ENCODE measurements at regions not wholly inside any gene's neighbourhood (a gene's known extent, or its start where the extent isn't known, plus 50 kb on each side); places are given as distances from the start of the nearest gene placed in this dataset.
A peak's percentile ranks its signal among the peaks of the same experiment; 100 is the strongest.

GRCh38 chr2:234587341-234588053 is 90.6 kb upstream of the ARL4C start:
- H3K36me3 Mint-ChIP-seq (ENCODE audit: insufficient read depth): no peaks in the 10 kb centered on the region
- no peak overlapping the region for H3K4me3 Mint-ChIP-seq (ENCODE audit: low read depth)
- peaks cover 9% of the 10 kb centered on the region for H3K4me1 Mint-ChIP-seq (ENCODE audit: low read depth)
- H3K9me3 Mint-ChIP-seq (ENCODE audit: low read depth): no peaks in the 10 kb centered on the region
- TF ChIP-seq CTCF (IDR thresholded peaks at IDR 0.05; ENCODE audit: unreplicated experiment): no peak
- peaks cover 13% of the 10 kb centered on the region for H3K27me3 Mint-ChIP-seq
- peak overlapping the region; percentile 59 for H3K27ac Mint-ChIP-seq
- DNase-seq (ENCODE audit: low spot score, unreplicated experiment): no peak

- Mint-ChIP-seq H3K4me3 (ENCODE audit: low read depth) (no peak overlapping the region), H3K36me3 (ENCODE audit: insufficient read depth) (no peaks in the 10 kb centered on the region), H3K27me3 (peaks cover 23% of the 10 kb centered on the region), H3K27ac (no peak overlapping the region), H3K9me3 (ENCODE audit: low read depth) (no peaks in the 10 kb centered on the region), H3K4me1 (ENCODE audit: low read depth) (peaks cover 10% of the 10 kb centered on the region)
- DNase-seq (ENCODE audit: low spot score, unreplicated experiment): no peak
- TF ChIP-seq CTCF (IDR thresholded peaks at IDR 0.05; ENCODE audit: unreplicated experiment): no peak
Measured at GRCh38 chr2:234583331-234583730, 86.5 kb upstream of the ARL4C start.

- H3K27me3 Mint-ChIP-seq: peaks cover 23% of the 10 kb centered on the region
- H3K4me3 Mint-ChIP-seq (ENCODE audit: low read depth): no peak overlapping the region
- no peak for DNase-seq (ENCODE audit: low spot score, unreplicated experiment)
- H3K9me3 Mint-ChIP-seq (ENCODE audit: low read depth): no peaks in the 10 kb centered on the region
- H3K4me1 Mint-ChIP-seq (ENCODE audit: low read depth): peaks cover 1% of the 10 kb centered on the region
- no peak for TF ChIP-seq CTCF (IDR thresholded peaks at IDR 0.05; ENCODE audit: unreplicated experiment)
- H3K27ac Mint-ChIP-seq: no peak overlapping the region
- no peaks in the 10 kb centered on the region for H3K36me3 Mint-ChIP-seq (ENCODE audit: insufficient read depth)
Measured at GRCh38 chr2:234580686-234581085, 83.8 kb upstream of the ARL4C start.

DNA sequence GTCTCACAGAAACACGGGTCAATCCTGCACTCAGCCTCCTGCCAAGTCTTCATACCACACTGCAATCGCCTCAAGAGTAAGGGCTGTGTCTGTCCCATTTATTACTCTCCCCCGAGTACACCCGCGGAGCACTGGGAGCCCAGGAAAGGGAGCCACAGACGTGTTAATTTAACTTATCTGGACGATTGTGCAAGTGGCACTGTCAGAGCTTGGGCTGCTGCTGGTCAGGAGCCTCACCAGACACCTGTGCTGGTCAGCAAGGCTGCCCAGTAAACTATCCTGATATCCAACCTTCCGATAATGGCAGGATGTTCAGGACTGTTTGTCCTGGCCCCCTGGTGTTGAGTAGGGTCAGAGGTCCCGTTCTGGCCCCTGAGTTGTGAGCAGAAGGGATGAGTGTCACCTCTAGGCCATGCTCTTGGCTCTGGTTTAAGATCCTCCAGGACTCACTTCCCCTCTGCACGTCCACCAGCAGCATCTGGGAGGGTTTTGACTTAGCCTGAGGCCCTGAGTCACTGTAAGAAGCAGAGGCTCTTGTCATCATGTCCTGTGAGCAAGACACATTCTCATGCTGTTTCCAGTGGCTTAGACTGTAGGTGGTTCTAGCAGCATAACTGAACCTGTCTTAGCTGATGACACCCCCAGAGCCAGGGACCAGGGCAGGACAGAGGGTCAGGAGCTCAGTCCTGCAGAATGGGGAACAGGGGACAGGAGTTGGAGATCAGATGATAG is 82.5 kb upstream of the ARL4C start:
- Mint-ChIP-seq H3K4me3 (ENCODE audit: low read depth) (no peak overlapping the region), H3K27ac (no peak overlapping the region), H3K4me1 (ENCODE audit: low read depth) (peaks cover 3% of the 10 kb centered on the region), H3K27me3 (peaks cover 23% of the 10 kb centered on the region), H3K9me3 (ENCODE audit: low read depth) (no peaks in the 10 kb centered on the region), H3K36me3 (ENCODE audit: insufficient read depth) (no peaks in the 10 kb centered on the region)
- TF ChIP-seq CTCF (IDR thresholded peaks at IDR 0.05; ENCODE audit: unreplicated experiment): no peak
- DNase-seq (ENCODE audit: low spot score, unreplicated experiment): no peak

GRCh38 chr2:234578389-234578788 is 81.5 kb upstream of the ARL4C start:
- H3K27me3 Mint-ChIP-seq: peaks cover 23% of the 10 kb centered on the region
- peaks cover 3% of the 10 kb centered on the region for H3K4me1 Mint-ChIP-seq (ENCODE audit: low read depth)
- no peaks in the 10 kb centered on the region for H3K36me3 Mint-ChIP-seq (ENCODE audit: insufficient read depth)
- TF ChIP-seq CTCF (IDR thresholded peaks at IDR 0.05; ENCODE audit: unreplicated experiment): no peak
- H3K27ac Mint-ChIP-seq: no peak overlapping the region
- H3K4me3 Mint-ChIP-seq (ENCODE audit: low read depth): no peak overlapping the region
- no peak for DNase-seq (ENCODE audit: low spot score, unreplicated experiment)
- no peaks in the 10 kb centered on the region for H3K9me3 Mint-ChIP-seq (ENCODE audit: low read depth)

Data from progenitor cell of endocrine pancreas (in vitro differentiated cells).